CD4-positive, CD25-positive, alpha-beta regulatory T cell (primary cell): ENCODE measurements at regions not wholly inside any gene's neighbourhood (a gene's known extent, or its start where the extent isn't known, plus 50 kb on each side); places are given as distances from the start of the nearest gene placed in this dataset.
A peak's percentile ranks its signal among the peaks of the same experiment; 100 is the strongest.

ENCODE experiments used
- ATAC-seq, 2 donors: fragments of 150-1000 bp; cut with Tn5 transposase; one replicate each; pipeline ENCODE4 v1.10.0; 2021; ENCODE audit warnings: low read depth in 2 of 2, moderate number of reproducible peaks in 2 of 2, moderate library complexity in 1 of 2
- DNase-seq, 3 donors: peaks; one replicate each; pipeline versions ENCODE4 v3.0.0 to v3.0.0-alpha.2; 2012 to 2022; ENCODE audit warnings: mixed read lengths in 1 of 3
- H3K27ac ChIP-seq: one replicate; pipeline ENCODE4 v1.7.0; 2013; ENCODE audit warnings: mild to moderate bottlenecking, low read length; ENCODE audit not compliant: insufficient read depth, poor library complexity, severe bottlenecking
- H3K27me3 ChIP-seq: one replicate; pipeline ENCODE4 v1.7.0; 2013; ENCODE audit warnings: low read length; ENCODE audit not compliant: control insufficient read depth, insufficient read depth
- H3K36me3 ChIP-seq: one replicate; pipeline ENCODE4 v1.7.0; 2013; ENCODE audit warnings: mild to moderate bottlenecking, low read length, moderate library complexity; ENCODE audit not compliant: control insufficient read depth, insufficient read depth
- H3K4me1 ChIP-seq: 2 replicates; pipeline ENCODE4 v1.7.0; 2013; ENCODE audit warnings: mild to moderate bottlenecking, low read length; ENCODE audit not compliant: insufficient read depth, control insufficient read depth, poor library complexity, severe bottlenecking
- H3K4me3 ChIP-seq: one replicate; pipeline ENCODE4 v1.7.0; 2013; ENCODE audit warnings: low read depth, mild to moderate bottlenecking, low read length, moderate library complexity
- H3K9me3 ChIP-seq, 2 experiments: 1 replicate in 1 of 2; 2 replicates in 1 of 2; pipeline ENCODE4 v1.7.0; 2013; ENCODE audit warnings: low read length in 2 of 2, mild to moderate bottlenecking in 1 of 2, moderate library complexity in 1 of 2; ENCODE audit not compliant: control insufficient read depth in 2 of 2
- H3K27ac Mint-ChIP-seq, 3 donors: one replicate each; pipeline ENCODE4 v1.8.0; 2020 to 2022; ENCODE audit warnings: mild to moderate bottlenecking in 3 of 3, mixed read lengths in 3 of 3, moderate library complexity in 2 of 3
- H3K27me3 Mint-ChIP-seq: one replicate; pipeline ENCODE4 v1.8.0; 2022; ENCODE audit warnings: mild to moderate bottlenecking, mixed read lengths
- H3K36me3 Mint-ChIP-seq: one replicate; pipeline ENCODE4 v1.8.0; 2020; ENCODE audit warnings: mixed read lengths
- H3K4me1 Mint-ChIP-seq, 4 donors: one replicate each; pipeline ENCODE4 v1.8.0; 2020 to 2022; ENCODE audit warnings: mixed read lengths in 4 of 4, mild to moderate bottlenecking in 1 of 4
- H3K4me3 Mint-ChIP-seq, 4 donors: one replicate each; pipeline ENCODE4 v1.8.0; 2020 to 2022; ENCODE audit warnings: mild to moderate bottlenecking in 4 of 4, mixed read lengths in 4 of 4, moderate library complexity in 3 of 4
- H3K9me3 Mint-ChIP-seq, 7 donors: one replicate each; pipeline ENCODE4 v1.8.0; 2020 to 2022; ENCODE audit warnings: mixed read lengths in 7 of 7, mild to moderate bottlenecking in 3 of 7, moderate library complexity in 2 of 7

- DNase-seq (no peak), ATAC-seq (no peak)
- Histone ChIP-seq H3K27ac (no peak overlapping the region), H3K4me3 (peak overlapping the region; percentile 37), H3K27me3 (no peaks in the 10 kb centered on the region), H3K36me3 (no peaks in the 10 kb centered on the region), H3K4me1 (peaks cover 13% of the 10 kb centered on the region), H3K9me3 (peaks cover 0 to 3% of the 10 kb centered on the region in 2 experiments)
- Mint-ChIP-seq H3K4me1 (peaks cover 12 to 34% (median 24%) of the 10 kb centered on the region in 4 donors), H3K27ac (peak overlapping the region in 1 of 3 donors; percentile 87), H3K4me3 (peak overlapping the region in 2 of 4 donors; percentile 49 to 65), H3K36me3 (peaks cover 3% of the 10 kb centered on the region), H3K9me3 (peaks cover 0 to 9% (median 2%) of the 10 kb centered on the region in 7 donors), H3K27me3 (peaks cover 4% of the 10 kb centered on the region)
These were observed 189.3 kb downstream of the VRK1 start for GRCh38 chr14:96986256-96987085.

GRCh38 chr14:96987086-96987474 lies 189.9 kb downstream of the VRK1 start:
- H3K27me3 Mint-ChIP-seq, result peaks cover 4% of the 10 kb centered on the region
- H3K36me3 Mint-ChIP-seq, result peaks cover 7% of the 10 kb centered on the region
- peaks cover 13% of the 10 kb centered on the region for H3K4me1 ChIP-seq
- no peaks in the 10 kb centered on the region for H3K36me3 ChIP-seq
- peak overlapping the region in 3 of 4 donors; percentile 33 to 65 (median 49) for H3K4me3 Mint-ChIP-seq
- H3K27me3 ChIP-seq, result no peaks in the 10 kb centered on the region
- peaks cover 0 to 9% (median 0%) of the 10 kb centered on the region in 7 donors for H3K9me3 Mint-ChIP-seq
- peak overlapping the region; percentile 37 for H3K4me3 ChIP-seq
- DNase-seq (peak in 1 of 3 donors; percentile 42), ATAC-seq (peak in 1 of 2 donors; percentile 52)
- peaks cover 0 to 3% of the 10 kb centered on the region in 2 experiments for H3K9me3 ChIP-seq
- peak overlapping the region in 2 of 3 donors; percentile 31 to 87 for H3K27ac Mint-ChIP-seq
- no peak overlapping the region for H3K27ac ChIP-seq
- peaks cover 12 to 34% (median 24%) of the 10 kb centered on the region in 4 donors for H3K4me1 Mint-ChIP-seq

GRCh38 chr14:96987771-96988170 lies 190.6 kb downstream of the VRK1 start:
- peak overlapping the region in 1 of 4 donors; percentile 55 for H3K4me3 Mint-ChIP-seq
- no peaks in the 10 kb centered on the region for H3K36me3 ChIP-seq

GRCh38 chr14:96989306-96989705 lies 192.1 kb downstream of the VRK1 start:
- Histone ChIP-seq H3K4me1 (peaks cover 13% of the 10 kb centered on the region), H3K27ac (no peak overlapping the region), H3K27me3 (peaks cover 10% of the 10 kb centered on the region), H3K36me3 (no peaks in the 10 kb centered on the region), H3K9me3 (peaks cover 0 to 3% of the 10 kb centered on the region in 2 experiments), H3K4me3 (no peak overlapping the region)
- Mint-ChIP-seq H3K27me3 (peaks cover 4% of the 10 kb centered on the region), H3K4me1 (peaks cover 12 to 34% (median 24%) of the 10 kb centered on the region in 4 donors), H3K27ac (peak overlapping the region in 1 of 3 donors; percentile 32), H3K4me3 (no peak overlapping the region), H3K36me3 (peaks cover 4% of the 10 kb centered on the region), H3K9me3 (peaks cover 0 to 9% (median 1%) of the 10 kb centered on the region in 7 donors)
- DNase-seq (no peak), ATAC-seq (no peak)

More at GRCh38 chr14:96987771-96988170, 190.6 kb downstream of the VRK1 start:
- Mint-ChIP-seq H3K27me3 (peaks cover 4% of the 10 kb centered on the region), H3K4me1 (peaks cover 12 to 34% (median 24%) of the 10 kb centered on the region in 4 donors), H3K27ac (peak overlapping the region; percentile 31 to 87 (median 39)), H3K36me3 (peaks cover 7% of the 10 kb centered on the region), H3K9me3 (peaks cover 0 to 9% (median 2%) of the 10 kb centered on the region in 7 donors)
- no peak for DNase-seq
- H3K9me3 ChIP-seq, result peaks cover 0 to 3% of the 10 kb centered on the region in 2 experiments
- peak overlapping the region; percentile 37 for H3K4me3 ChIP-seq
- no peak overlapping the region for H3K27ac ChIP-seq
- no peaks in the 10 kb centered on the region for H3K27me3 ChIP-seq
- peaks cover 13% of the 10 kb centered on the region for H3K4me1 ChIP-seq
- ATAC-seq, result no peak

GRCh38 chr14:96991226-96991625 lies 194.0 kb downstream of the VRK1 start:
- no peak for ATAC-seq
- Histone ChIP-seq H3K36me3 (no peaks in the 10 kb centered on the region), H3K4me3 (no peak overlapping the region), H3K27me3 (peaks cover 10% of the 10 kb centered on the region), H3K27ac (no peak overlapping the region), H3K9me3 (peaks cover 0 to 3% of the 10 kb centered on the region in 2 experiments), H3K4me1 (peaks cover 13% of the 10 kb centered on the region)
- peaks cover 4% of the 10 kb centered on the region for H3K27me3 Mint-ChIP-seq
- peaks cover 0 to 9% (median 1%) of the 10 kb centered on the region in 7 donors for H3K9me3 Mint-ChIP-seq
- H3K27ac Mint-ChIP-seq, result peak overlapping the region in 1 of 3 donors; percentile 69
- peaks cover 12 to 30% (median 19%) of the 10 kb centered on the region in 4 donors for H3K4me1 Mint-ChIP-seq
- H3K36me3 Mint-ChIP-seq, result peaks cover 4% of the 10 kb centered on the region
- DNase-seq, result no peak
- no peak overlapping the region for H3K4me3 Mint-ChIP-seq

GRCh38 chr14:96994999-96995398 lies 197.8 kb downstream of the VRK1 start:
- no peak overlapping the region for H3K4me3 Mint-ChIP-seq
- peaks cover 7% of the 10 kb centered on the region for H3K27me3 Mint-ChIP-seq
- Histone ChIP-seq H3K27ac (no peak overlapping the region), H3K4me1 (no peaks in the 10 kb centered on the region), H3K9me3 (peaks cover 0 to 3% of the 10 kb centered on the region in 2 experiments), H3K36me3 (no peaks in the 10 kb centered on the region), H3K27me3 (peaks cover 10% of the 10 kb centered on the region), H3K4me3 (no peak overlapping the region)
- peaks cover 0 to 5% (median 3%) of the 10 kb centered on the region in 4 donors for H3K4me1 Mint-ChIP-seq
- no peak for DNase-seq
- peaks cover 0 to 9% (median 1%) of the 10 kb centered on the region in 7 donors for H3K9me3 Mint-ChIP-seq
- no peak overlapping the region for H3K27ac Mint-ChIP-seq
- peaks cover 4% of the 10 kb centered on the region for H3K36me3 Mint-ChIP-seq
- ATAC-seq, result no peak

GRCh38 chr14:96997269-96997668 lies 200.1 kb downstream of the VRK1 start:
- no peak for DNase-seq

More at GRCh38 chr14:96997269-96997668, 200.1 kb downstream of the VRK1 start:
- Histone ChIP-seq H3K4me1 (no peaks in the 10 kb centered on the region), H3K27ac (no peak overlapping the region), H3K9me3 (no peaks in the 10 kb centered on the region), H3K36me3 (no peaks in the 10 kb centered on the region), H3K4me3 (no peak overlapping the region), H3K27me3 (peaks cover 10% of the 10 kb centered on the region)
- Mint-ChIP-seq H3K27me3 (peaks cover 4% of the 10 kb centered on the region), H3K4me1 (peaks cover 0 to 6% (median 3%) of the 10 kb centered on the region in 4 donors), H3K36me3 (peaks cover 1% of the 10 kb centered on the region), H3K27ac (peak overlapping the region in 1 of 3 donors; percentile 11), H3K4me3 (no peak overlapping the region), H3K9me3 (peaks cover 0 to 3% (median under 1%) of the 10 kb centered on the region in 7 donors)
- no peak for ATAC-seq
